Upper lobe of left lung (tissue), 6 donors: ENCODE measurements at regions not wholly inside any gene's neighbourhood (a gene's known extent, or its start where the extent isn't known, plus 50 kb on each side); places are given as distances from the start of the nearest gene placed in this dataset.
"Not testable (repeated sequence)": the region's sequence is repeated elsewhere in the genome, so short reads cannot be mapped to it uniquely, and the experiment has no call there.

Source experiments
- ATAC-seq, 2 donors: fragments of 200-7000 bp; cut with Tn5 transposase; one replicate each; pipeline ENCODE4 v1.9.1; 2022; ENCODE audit warnings: mild to moderate bottlenecking in 2 of 2, moderate library complexity in 2 of 2; ENCODE audit not compliant: low FRiP score in 2 of 2
- DNase-seq, 2 donors: peaks; one replicate each; pipeline ENCODE4 v3.0.0-alpha.2; 2019 to 2020
- H3K27ac ChIP-seq, 4 donors: fragments of 200-600 bp; sonication (generic); one replicate each; pipeline ENCODE4 v1.5.1; 2016 to 2019
- H3K27me3 ChIP-seq, 4 donors: fragments of 200-600 bp; sonication (generic); one replicate each; pipeline ENCODE4 v1.5.1; 2017 to 2019
- H3K36me3 ChIP-seq, 4 donors: fragments of 200-600 bp; sonication (generic); one replicate each; pipeline ENCODE4 v1.5.1; 2016 to 2019
- H3K4me1 ChIP-seq, 4 donors: fragments of 200-600 bp; sonication (generic); one replicate each; pipeline ENCODE4 v1.5.1; 2018 to 2019
- H3K4me3 ChIP-seq, 4 donors: fragments of 200-600 bp; sonication (generic); one replicate each; pipeline ENCODE4 v1.5.1; 2017 to 2019; ENCODE audit warnings: mild to moderate bottlenecking in 2 of 4, moderate library complexity in 1 of 4
- H3K9me3 ChIP-seq, 4 donors: fragments of 200-600 bp; sonication (generic); one replicate each; pipeline ENCODE4 v1.5.1; 2018 to 2019
- CTCF ChIP-seq, 6 experiments: fragments of 450-650 bp in 4 of 6; fragments of 200-600 bp in 2 of 6; sonication (generic) in 2 of 6; IDR thresholded peaks; one replicate each; pipeline ENCODE4 v1.5.1; 2016 to 2019; ENCODE audit warnings: antibody characterized with exemption in 6 of 6
- EP300 ChIP-seq, 4 donors: sonication (generic); formaldehyde crosslinking; IDR thresholded peaks; one replicate each; pipeline ENCODE4 v1.5.1; 2017; ENCODE audit warnings: antibody characterized with exemption in 4 of 4, control low read depth in 2 of 4
- POLR2A ChIP-seq, 4 donors: fragments of 450-650 bp; IDR thresholded peaks; one replicate each; pipeline ENCODE4 v1.5.1; 2016 to 2017; ENCODE audit warnings: antibody characterized with exemption in 4 of 4, mild to moderate bottlenecking in 2 of 4
- POLR2AphosphoS5 ChIP-seq, 2 donors: sonication (generic); formaldehyde crosslinking; IDR thresholded peaks; one replicate each; pipeline ENCODE4 v1.5.1; 2017; ENCODE audit warnings: antibody characterized with exemption in 2 of 2
- WGBS, 2 donors: methylation state at CpG; one replicate each; pipeline ENCODE4 v1.1.5; 2017 to 2018; 5-methylcytosine and 5-hydroxymethylcytosine counted together
- donor health status: DM: no; HTN: no; CAD: no; lungs with moderate emphysema.
- donor health status: DM: no; HTN: yes; CAD: no; lungs with severe emphysema.

- no peak for TF ChIP-seq CTCF (IDR thresholded peaks at IDR 0.05)
- no peak for TF ChIP-seq EP300 (IDR thresholded peaks at IDR 0.05)
- no peak for TF ChIP-seq POLR2AphosphoS5 (IDR thresholded peaks at IDR 0.05)
- no peak for TF ChIP-seq POLR2A (IDR thresholded peaks at IDR 0.05)
- Histone ChIP-seq H3K36me3 (no peaks in the 10 kb centered on the region), H3K27ac (no peak overlapping the region), H3K9me3 (no peaks in the 10 kb centered on the region), H3K4me1 (peaks cover 0 to 15% (median 11%) of the 10 kb centered on the region in 4 donors), H3K27me3 (no peaks in the 10 kb centered on the region), H3K4me3 (no peak overlapping the region)
- ATAC-seq (no peak), DNase-seq (no peak)
- 54 to 59% methylated on average over 6 of the region's 6 CpGs for WGBS, 2 donors
These were observed 507.8 kb upstream of the CITED2 start for GRCh38 chr6:139882234-139882633.

- no peak for DNase-seq
- H3K36me3 ChIP-seq = no peaks in the 10 kb centered on the region
- H3K27ac ChIP-seq = no peak overlapping the region
- WGBS, 2 donors = 83 to 97% methylated on average over 1 to 2 of the region's 2 CpGs
- no peaks in the 10 kb centered on the region for H3K27me3 ChIP-seq
- TF ChIP-seq POLR2AphosphoS5 (IDR thresholded peaks at IDR 0.05) (no peak), POLR2A (IDR thresholded peaks at IDR 0.05) (no peak), CTCF (IDR thresholded peaks at IDR 0.05) (peak; percentile 41 to 57 (median 52))
- H3K4me3 ChIP-seq = no peak overlapping the region
- H3K4me1 ChIP-seq = peaks cover 0 to 15% (median 11%) of the 10 kb centered on the region in 4 donors
- peak in 1 of 2 donors; percentile 65 for ATAC-seq
- H3K9me3 ChIP-seq = no peaks in the 10 kb centered on the region
These were observed 507.3 kb upstream of the CITED2 start for GRCh38 chr6:139881728-139882211.

GRCh38 chr6:139881236-139881635, 506.8 kb upstream of the CITED2 start:
- Histone ChIP-seq H3K27ac (no peak overlapping the region), H3K27me3 (no peaks in the 10 kb centered on the region), H3K4me3 (no peak overlapping the region), H3K36me3 (no peaks in the 10 kb centered on the region), H3K4me1 (peaks cover 0 to 15% (median 11%) of the 10 kb centered on the region in 4 donors), H3K9me3 (no peaks in the 10 kb centered on the region)
- WGBS, 2 donors = 62 to 67% methylated on average over 4 of the region's 4 CpGs
- DNase-seq (no peak), ATAC-seq (no peak)
- TF ChIP-seq EP300 (IDR thresholded peaks at IDR 0.05) = no peak
- no peak for TF ChIP-seq CTCF (IDR thresholded peaks at IDR 0.05)
- no peak for TF ChIP-seq POLR2AphosphoS5 (IDR thresholded peaks at IDR 0.05)
- TF ChIP-seq POLR2A (IDR thresholded peaks at IDR 0.05) = no peak

GRCh38 chr6:139879823-139880356, 505.4 kb upstream of the CITED2 start:
- no peak overlapping the region for H3K4me3 ChIP-seq
- WGBS, 2 donors = 75 to 76% methylated on average over 5 of the region's 5 CpGs
- TF ChIP-seq POLR2AphosphoS5 (IDR thresholded peaks at IDR 0.05) (no peak), CTCF (IDR thresholded peaks at IDR 0.05) (no peak), POLR2A (IDR thresholded peaks at IDR 0.05) (no peak), EP300 (IDR thresholded peaks at IDR 0.05) (no peak)
- H3K4me1 ChIP-seq = peaks cover 0 to 15% (median 11%) of the 10 kb centered on the region in 4 donors
- DNase-seq (no peak), ATAC-seq (no peak)
- no peaks in the 10 kb centered on the region for H3K36me3 ChIP-seq
- no peaks in the 10 kb centered on the region for H3K27me3 ChIP-seq
- H3K27ac ChIP-seq = no peak overlapping the region
- no peaks in the 10 kb centered on the region for H3K9me3 ChIP-seq

GRCh38 chr6:139879241-139879640, 504.8 kb upstream of the CITED2 start:
- not testable (repeated sequence) for ATAC-seq, H3K9me3 ChIP-seq, DNase-seq, H3K27ac ChIP-seq, H3K36me3 ChIP-seq, H3K27me3 ChIP-seq, H3K4me3 ChIP-seq
- 95% methylated on average over 12 of the region's 12 CpGs for WGBS, 2 donors
- peaks cover 0 to 15% (median 11%) of the 10 kb centered on the region in 4 donors for H3K4me1 ChIP-seq
